ENCODE measurements at regions not wholly inside any gene's neighbourhood (a gene's known extent, or its start where the extent isn't known, plus 50 kb on each side); places are given as distances from the start of the nearest gene placed in this dataset.

GRCh38 chr6:109303640-109304283, 78.5 kb downstream of the CD164 start:
- H3K36me3 Mint-ChIP-seq (ENCODE audit: low read depth) = no peaks in the 10 kb centered on the region
- DNase-seq (no peak), ATAC-seq (no peak)
- intact Hi-C loops (cut with micrococcal nuclease) = no loop called here
- CTCF ChIA-PET = interaction anchor here (1.2 kb wide), 1 partner anchor 13 kb away, joined by 3 read pairs; no protein-coding TSS in a partner anchor
- H3K9me3 Mint-ChIP-seq = no peaks in the 10 kb centered on the region
- peaks cover 3% of the 10 kb centered on the region for H3K27me3 Mint-ChIP-seq
- no peak overlapping the region for H3K4me3 Mint-ChIP-seq
- POLR2A ChIA-PET = interaction anchor here (0.7 kb wide), 1 partner anchor 16 kb away, joined by 3 read pairs; no protein-coding TSS in a partner anchor
- no peak for TF ChIP-seq CTCF (IDR thresholded peaks at IDR 0.05)
- H3K27ac Mint-ChIP-seq = no peak overlapping the region
- H3K4me1 Mint-ChIP-seq (ENCODE audit: low read depth) = peaks cover 18% of the 10 kb centered on the region

DNA sequence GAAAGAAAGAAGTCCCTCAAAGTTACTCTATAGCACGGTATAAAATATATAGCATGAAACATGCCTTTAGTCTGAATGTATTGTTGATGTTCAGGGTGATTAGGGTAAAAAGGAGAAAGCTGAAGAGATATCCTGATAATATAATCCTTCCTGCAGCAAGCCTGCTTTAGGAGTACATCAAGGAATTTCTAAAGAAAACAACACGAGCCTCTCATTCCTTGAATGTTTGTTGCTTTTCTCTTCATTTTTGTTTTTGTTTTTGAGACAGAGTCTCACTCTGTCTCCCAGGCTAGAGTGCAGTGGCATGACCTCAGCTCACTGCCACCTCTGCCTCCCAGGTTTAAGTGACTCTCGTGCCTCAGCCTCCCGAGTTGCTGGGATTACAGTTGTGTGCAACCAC, 79.1 kb downstream of the CD164 start:
- Mint-ChIP-seq H3K4me3 (no peak overlapping the region), H3K27me3 (peaks cover 4% of the 10 kb centered on the region), H3K9me3 (no peaks in the 10 kb centered on the region), H3K4me1 (ENCODE audit: low read depth) (peaks cover 17% of the 10 kb centered on the region), H3K27ac (no peak overlapping the region), H3K36me3 (ENCODE audit: low read depth) (no peaks in the 10 kb centered on the region)
- ATAC-seq (no peak), DNase-seq (no peak)
- CTCF ChIA-PET = no interaction called here
- TF ChIP-seq CTCF (IDR thresholded peaks at IDR 0.05) = no peak
- POLR2A ChIA-PET = interaction anchor here (0.6 to 0.7 kb wide), 2 partner anchors 13 to 17 kb away, joined by 3 read pairs; no protein-coding TSS in a partner anchor
- intact Hi-C loops (cut with micrococcal nuclease) = no loop called here

GRCh38 chr6:109302176-109302575, 80.1 kb downstream of the CD164 start:
- H3K36me3 Mint-ChIP-seq (ENCODE audit: low read depth) = no peaks in the 10 kb centered on the region
- H3K9me3 Mint-ChIP-seq = no peaks in the 10 kb centered on the region
- intact Hi-C loops (cut with micrococcal nuclease) = no loop called here
- H3K4me1 Mint-ChIP-seq (ENCODE audit: low read depth) = peaks cover 12% of the 10 kb centered on the region
- no peak for ATAC-seq
- H3K4me3 Mint-ChIP-seq = no peak overlapping the region
- no peak overlapping the region for H3K27ac Mint-ChIP-seq
- DNase-seq = no peak
- ChIA-PET CTCF (interaction anchor here (0.5 to 0.6 kb wide), 2 partner anchors 264 to 720 kb away, joined by 3 to 4 read pairs; no protein-coding TSS in a partner anchor), POLR2A (interaction anchor here (1.3 kb wide), 1 partner anchor 80 kb away, joined by 5 read pairs; the partner anchor contains the start of gene CD164)
- no peak for TF ChIP-seq CTCF (IDR thresholded peaks at IDR 0.05)
- peaks cover 7% of the 10 kb centered on the region for H3K27me3 Mint-ChIP-seq

DNA sequence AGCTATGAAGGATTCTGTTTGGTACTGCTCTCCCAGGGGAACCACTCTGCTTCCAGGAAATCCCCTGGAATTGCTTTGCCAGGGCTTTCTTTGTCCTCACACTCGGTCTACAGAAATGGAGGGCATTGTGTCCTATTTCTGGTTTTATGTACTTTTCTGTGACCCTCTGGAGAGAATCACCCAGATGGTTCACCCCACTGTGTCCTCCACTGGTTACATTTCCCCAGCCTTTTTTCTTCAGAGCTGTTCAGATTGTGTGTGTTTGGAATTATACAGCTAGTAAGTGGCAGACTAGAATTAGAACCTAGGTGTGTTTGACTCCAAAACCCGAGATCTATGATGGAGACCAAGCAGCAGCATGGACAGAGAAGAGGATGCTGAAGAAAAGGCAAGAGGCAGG, 80.8 kb downstream of the CD164 start:
- POLR2A ChIA-PET = interaction anchor here (1.0 to 1.3 kb wide), 3 partner anchors 69 to 81 kb away, joined by 3 to 5 read pairs (median 3); partner anchors contain the start of gene CD164
- Mint-ChIP-seq H3K4me3 (no peak overlapping the region), H3K36me3 (ENCODE audit: low read depth) (no peaks in the 10 kb centered on the region), H3K9me3 (no peaks in the 10 kb centered on the region), H3K27ac (no peak overlapping the region), H3K4me1 (ENCODE audit: low read depth) (peaks cover 10% of the 10 kb centered on the region), H3K27me3 (peaks cover 7% of the 10 kb centered on the region)
- no peak for TF ChIP-seq CTCF (IDR thresholded peaks at IDR 0.05)
- CTCF ChIA-PET = interaction anchor here (0.6 to 1.0 kb wide), 3 partner anchors 13 to 719 kb away, joined by 3 read pairs; no protein-coding TSS in a partner anchor
- intact Hi-C loops (cut with micrococcal nuclease) = no loop called here
- ATAC-seq = no peak
- no peak for DNase-seq

DNA sequence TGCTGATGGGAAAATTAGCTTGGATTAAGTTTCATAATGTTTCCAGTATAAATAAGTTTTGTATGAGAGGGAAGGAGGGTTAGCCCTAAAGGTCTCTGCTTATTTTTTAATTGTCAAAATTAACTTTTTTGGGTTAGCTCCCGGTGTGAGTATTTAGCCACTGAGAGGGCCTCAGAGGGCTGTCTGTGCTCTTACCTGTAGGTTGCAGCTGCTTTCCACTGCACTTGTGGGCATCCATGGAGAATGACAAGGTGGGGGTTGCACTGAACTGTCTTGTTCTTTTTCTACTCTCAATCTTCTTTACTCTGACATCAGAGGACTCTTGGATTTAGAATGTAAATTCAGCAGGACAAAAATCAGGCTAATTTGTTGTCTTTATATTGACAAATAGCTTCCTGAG, 81.4 kb downstream of the CD164 start:
- no peaks in the 10 kb centered on the region for H3K36me3 Mint-ChIP-seq (ENCODE audit: low read depth)
- DNase-seq (no peak), ATAC-seq (no peak)
- no peak overlapping the region for H3K27ac Mint-ChIP-seq
- CTCF ChIA-PET = interaction anchor here (0.7 to 1.0 kb wide), 2 partner anchors 14 to 27 kb away, joined by 3 read pairs; no protein-coding TSS in a partner anchor
- TF ChIP-seq CTCF (IDR thresholded peaks at IDR 0.05) = no peak
- H3K9me3 Mint-ChIP-seq = no peaks in the 10 kb centered on the region
- H3K4me3 Mint-ChIP-seq = no peak overlapping the region
- H3K4me1 Mint-ChIP-seq (ENCODE audit: low read depth) = peaks cover 10% of the 10 kb centered on the region
- intact Hi-C loops (cut with micrococcal nuclease) = no loop called here
- POLR2A ChIA-PET = interaction anchor here (1.0 to 1.3 kb wide), 3 partner anchors 70 to 82 kb away, joined by 3 to 5 read pairs (median 3); partner anchors contain the start of gene CD164
- peaks cover 7% of the 10 kb centered on the region for H3K27me3 Mint-ChIP-seq

Measured in activated CD8-positive, alpha-beta T cell treated with anti-CD3 and anti-CD28 coated beads for 36 hours (primary cell).